Sigmoid colon (tissue), 4 donors: ENCODE measurements at regions not wholly inside any gene's neighbourhood (a gene's known extent, or its start where the extent isn't known, plus 50 kb on each side); places are given as distances from the start of the nearest gene placed in this dataset.

Experiments used
- POLR2A ChIP-seq, 2 donors: fragments of 450-650 bp; IDR thresholded peaks; one replicate each; pipeline ENCODE4 v1.6.1; 2016; ENCODE audit warnings: antibody characterized with exemption in 2 of 2, mild to moderate bottlenecking in 2 of 2, moderate library complexity in 2 of 2
- POLR2AphosphoS5 ChIP-seq, 4 donors: sonication (generic); formaldehyde crosslinking; IDR thresholded peaks; one replicate each; pipeline ENCODE4 v1.6.1; 2017; ENCODE audit warnings: antibody characterized with exemption in 4 of 4
- TF ChIP-seq, protein P1 (sequence below), 4 experiments: fragments of 450-650 bp in 3 of 4; fragments of 200-600 bp in 1 of 4; IDR thresholded peaks; one replicate each; pipeline ENCODE4 v1.5.1; 2016 to 2019; ENCODE audit warnings: antibody characterized with exemption in 4 of 4, mild to moderate bottlenecking in 3 of 4, moderate library complexity in 2 of 4

DNA sequence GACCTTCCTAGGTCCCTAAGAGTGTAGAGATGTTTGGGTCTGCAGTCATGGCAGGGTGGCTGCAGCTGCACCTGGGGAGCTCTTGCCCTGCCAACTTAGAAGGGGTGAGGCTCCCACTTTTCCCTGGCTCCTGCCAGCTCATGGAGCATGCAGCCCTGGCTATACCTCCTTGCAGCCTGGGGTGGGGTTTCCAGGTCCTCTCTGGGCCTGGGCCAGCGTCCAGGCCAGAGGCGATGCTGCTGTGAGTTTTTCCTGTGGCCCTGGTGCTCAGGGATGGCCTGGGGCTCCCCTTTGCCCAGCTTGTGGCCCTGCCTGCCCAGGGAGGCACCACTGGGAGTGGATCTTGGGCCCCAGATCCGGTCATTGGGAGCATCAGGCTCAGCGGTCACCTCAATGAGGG is 109.8 kb upstream of the FAM180A start:
- TF ChIP-seq, protein P1, sequence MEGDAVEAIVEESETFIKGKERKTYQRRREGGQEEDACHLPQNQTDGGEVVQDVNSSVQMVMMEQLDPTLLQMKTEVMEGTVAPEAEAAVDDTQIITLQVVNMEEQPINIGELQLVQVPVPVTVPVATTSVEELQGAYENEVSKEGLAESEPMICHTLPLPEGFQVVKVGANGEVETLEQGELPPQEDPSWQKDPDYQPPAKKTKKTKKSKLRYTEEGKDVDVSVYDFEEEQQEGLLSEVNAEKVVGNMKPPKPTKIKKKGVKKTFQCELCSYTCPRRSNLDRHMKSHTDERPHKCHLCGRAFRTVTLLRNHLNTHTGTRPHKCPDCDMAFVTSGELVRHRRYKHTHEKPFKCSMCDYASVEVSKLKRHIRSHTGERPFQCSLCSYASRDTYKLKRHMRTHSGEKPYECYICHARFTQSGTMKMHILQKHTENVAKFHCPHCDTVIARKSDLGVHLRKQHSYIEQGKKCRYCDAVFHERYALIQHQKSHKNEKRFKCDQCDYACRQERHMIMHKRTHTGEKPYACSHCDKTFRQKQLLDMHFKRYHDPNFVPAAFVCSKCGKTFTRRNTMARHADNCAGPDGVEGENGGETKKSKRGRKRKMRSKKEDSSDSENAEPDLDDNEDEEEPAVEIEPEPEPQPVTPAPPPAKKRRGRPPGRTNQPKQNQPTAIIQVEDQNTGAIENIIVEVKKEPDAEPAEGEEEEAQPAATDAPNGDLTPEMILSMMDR (IDR thresholded peaks at IDR 0.05): no peak
- TF ChIP-seq POLR2AphosphoS5 (IDR thresholded peaks at IDR 0.05): no peak
- no peak for TF ChIP-seq POLR2A (IDR thresholded peaks at IDR 0.05)
